KMS-11 (cell line): ENCODE measurements at regions not wholly inside any gene's neighbourhood (a gene's known extent, or its start where the extent isn't known, plus 50 kb on each side); places are given as distances from the start of the nearest gene placed in this dataset.

Source experiments
- H2AFZ ChIP-seq: fragments of 200-600 bp; sonication (generic); 2 replicates; pipeline ENCODE4 v1.6.1; 2016; ENCODE audit warnings: antibody characterized with exemption, mixed run types, low read depth
- H3K27ac ChIP-seq: fragments of 200-600 bp; sonication (generic); 2 replicates; pipeline ENCODE4 v1.6.1; 2016; ENCODE audit warnings: mild to moderate bottlenecking, mixed run types
- H3K27me3 ChIP-seq: fragments of 200-600 bp; sonication (generic); 2 replicates; pipeline ENCODE4 v1.6.1; 2017; ENCODE audit warnings: mild to moderate bottlenecking, low read depth, mixed run types, moderate library complexity; ENCODE audit not compliant: insufficient read depth
- H3K36me3 ChIP-seq: fragments of 200-600 bp; sonication (generic); 2 replicates; pipeline ENCODE4 v1.6.1; 2017; ENCODE audit warnings: mild to moderate bottlenecking, mixed run types; ENCODE audit not compliant: insufficient read depth
- H3K4me1 ChIP-seq: fragments of 200-600 bp; sonication (generic); 2 replicates; pipeline ENCODE4 v1.6.1; 2016; ENCODE audit warnings: mild to moderate bottlenecking, low read depth, mixed run types; ENCODE audit not compliant: poor library complexity, severe bottlenecking
- H3K4me2 ChIP-seq: fragments of 200-600 bp; sonication (generic); 2 replicates; pipeline ENCODE4 v1.7.0; 2016; ENCODE audit warnings: mild to moderate bottlenecking, mixed run types
- H3K4me3 ChIP-seq: fragments of 200-600 bp; sonication (generic); IDR thresholded peaks from 2 replicates; pipeline ENCODE4 v1.6.1; 2017; ENCODE audit warnings: low read depth, low read length, mixed read lengths; ENCODE audit not compliant: insufficient read depth
- H3K79me2 ChIP-seq: fragments of 200-600 bp; sonication (generic); 2 replicates; pipeline ENCODE4 v1.6.1; 2016; ENCODE audit warnings: low read depth, mixed run types; ENCODE audit not compliant: insufficient read depth
- H3K9ac ChIP-seq: fragments of 200-600 bp; sonication (generic); 2 replicates; pipeline ENCODE4 v1.6.1; 2016; ENCODE audit warnings: mild to moderate bottlenecking, mixed run types
- H4K20me1 ChIP-seq: fragments of 200-600 bp; sonication (generic); 2 replicates; pipeline ENCODE4 v1.6.1; 2016; ENCODE audit warnings: mild to moderate bottlenecking, mixed run types; ENCODE audit not compliant: insufficient read depth
- CTCF ChIP-seq: fragments of 200-600 bp; sonication (generic); conservative IDR thresholded peaks from 2 replicates; pipeline ENCODE4 v1.6.1; 2017; ENCODE audit warnings: low read depth, mild to moderate bottlenecking, antibody characterized with exemption, low read length, moderate library complexity, mixed read lengths

- Histone ChIP-seq H3K4me3 (no peak overlapping the region), H3K79me2 (no peaks in the 10 kb centered on the region), H3K4me1 (no peaks in the 10 kb centered on the region), H3K36me3 (no peaks in the 10 kb centered on the region), H3K27me3 (no peaks in the 10 kb centered on the region), H3K4me2 (no peak overlapping the region), H2AFZ (no peak overlapping the region), H4K20me1 (no peaks in the 10 kb centered on the region), H3K9ac (no peak overlapping the region), H3K27ac (no peak overlapping the region)
- TF ChIP-seq CTCF = no peak
Measured at GRCh38 chr2:5562426-5562825, 129.8 kb upstream of the SOX11 start.

- Histone ChIP-seq H4K20me1 (no peaks in the 10 kb centered on the region), H3K27ac (no peak overlapping the region), H3K27me3 (no peaks in the 10 kb centered on the region), H3K4me1 (no peaks in the 10 kb centered on the region), H3K36me3 (no peaks in the 10 kb centered on the region), H3K9ac (no peak overlapping the region), H3K79me2 (no peaks in the 10 kb centered on the region), H2AFZ (no peak overlapping the region), H3K4me3 (no peak overlapping the region), H3K4me2 (no peak overlapping the region)
- TF ChIP-seq CTCF = no peak
Measured at GRCh38 chr2:5562865-5563264, 129.3 kb upstream of the SOX11 start.

- Histone ChIP-seq H3K79me2 (no peaks in the 10 kb centered on the region), H4K20me1 (no peaks in the 10 kb centered on the region), H3K4me1 (no peaks in the 10 kb centered on the region), H3K36me3 (no peaks in the 10 kb centered on the region), H3K9ac (no peak overlapping the region), H3K27me3 (no peaks in the 10 kb centered on the region), H3K4me2 (no peak overlapping the region), H3K4me3 (no peak overlapping the region), H2AFZ (no peak overlapping the region), H3K27ac (no peak overlapping the region)
- TF ChIP-seq CTCF = no peak
Measured at GRCh38 chr2:5563411-5563810, 128.8 kb upstream of the SOX11 start.

GRCh38 chr2:5569256-5569655 is 122.9 kb upstream of the SOX11 start:
- Histone ChIP-seq H3K27me3 (no peaks in the 10 kb centered on the region), H3K79me2 (no peaks in the 10 kb centered on the region), H3K9ac (no peak overlapping the region), H3K4me3 (no peak overlapping the region), H3K36me3 (no peaks in the 10 kb centered on the region), H3K4me1 (no peaks in the 10 kb centered on the region), H4K20me1 (no peaks in the 10 kb centered on the region), H3K4me2 (no peak overlapping the region), H2AFZ (no peak overlapping the region), H3K27ac (no peak overlapping the region)
- TF ChIP-seq CTCF = no peak

GRCh38 chr2:5576015-5576414 is 116.2 kb upstream of the SOX11 start:
- no peaks in the 10 kb centered on the region for H3K27me3 ChIP-seq
- no peak overlapping the region for H3K4me3 ChIP-seq
- no peak overlapping the region for H3K4me2 ChIP-seq
- H3K27ac ChIP-seq = no peak overlapping the region
- H3K4me1 ChIP-seq = no peaks in the 10 kb centered on the region
- no peak overlapping the region for H3K9ac ChIP-seq
- H4K20me1 ChIP-seq = no peaks in the 10 kb centered on the region
- no peaks in the 10 kb centered on the region for H3K79me2 ChIP-seq
- no peak overlapping the region for H2AFZ ChIP-seq
- no peak for TF ChIP-seq CTCF
- H3K36me3 ChIP-seq = no peaks in the 10 kb centered on the region
